ENCODE measurements at regions not wholly inside any gene's neighbourhood (a gene's known extent, or its start where the extent isn't known, plus 50 kb on each side); places are given as distances from the start of the nearest gene placed in this dataset.

- TF ChIP-seq TEF (CRISPR knock-in tag; IDR thresholded peaks at IDR 0.05): no peak
- peak; percentile 73 for TF ChIP-seq CREB1 (IDR thresholded peaks at IDR 0.05)
- no peak for TF ChIP-seq CREB1 (CRISPR knock-in tag; IDR thresholded peaks at IDR 0.05)
- TF ChIP-seq ELF3 (CRISPR knock-in tag; IDR thresholded peaks at IDR 0.05): no peak
- no peak for TF ChIP-seq TRIM22 (IDR thresholded peaks at IDR 0.05)
Observed at GRCh38 chr2:77939370-77939769, 417.2 kb upstream of the LRRTM4 start (continued).

GRCh38 chr2:77939801-77940200 is 417.6 kb upstream of the LRRTM4 start:
- Histone ChIP-seq H3K36me3 (replicated peaks in 1 of 2; ENCODE audit: control insufficient read depth in 1 of 2, insufficient read depth in 2 of 2, low read length in 2 of 2) (no peaks in the 10 kb centered on the region), H3K27ac (ENCODE audit: extremely low read length, insufficient read depth, low read length) (no peak overlapping the region), H3K9me3 (ENCODE audit: low read length) (no peaks in the 10 kb centered on the region), H3K27me3 (ENCODE audit: control insufficient read depth in 1 of 2, insufficient read depth in 2 of 2, low read length in 2 of 2) (no peaks in the 10 kb centered on the region), H3K4me2 (ENCODE audit: low read depth, low read length) (no peak overlapping the region), H4K20me1 (ENCODE audit: insufficient read depth, low read length) (no peaks in the 10 kb centered on the region; the same call in 1 of the 2 replicates), H2AFZ (ENCODE audit: low read length) (no peak overlapping the region), H3K79me2 (ENCODE audit: insufficient read depth, low read length) (no peaks in the 10 kb centered on the region), H3K9ac (ENCODE audit: insufficient read depth, low read depth, low read length) (no peak overlapping the region), H3K4me3 (replicated peaks in 1 of 3; ENCODE audit: insufficient read depth in 1 of 3, low read depth in 2 of 3, low read length in 3 of 3) (no peak overlapping the region), H3K4me1 (ENCODE audit: insufficient read depth, low read length) (no peaks in the 10 kb centered on the region)
- ChIA-PET POLR2A (no interaction called here), CTCF (ENCODE audit: low intra/inter-chr PET ratio, low total read pairs) (no interaction called here)
- in situ Hi-C loops (cut with HindIII; ENCODE audit: extremely low pct_ligation_motif_present, low pct_unique_long_range_greater_than_20kb): no loop called here
- ATAC-seq (no peak), DNase-seq (ENCODE audit: low spot score) (no peak), FAIRE-seq (no peak)
- intact Hi-C loops (cut with micrococcal nuclease; ENCODE audit: unreplicated experiment): no loop called here
- TF ChIP-seq MIER2 (CRISPR knock-in tag; IDR thresholded peaks at IDR 0.05): no peak
- TF ChIP-seq ZNF775 (CRISPR knock-in tag; IDR thresholded peaks at IDR 0.05; ENCODE audit: borderline replicate concordance): no peak
- TF ChIP-seq THAP8 (CRISPR knock-in tag; IDR thresholded peaks at IDR 0.05; ENCODE audit: borderline replicate concordance): no peak
- TF ChIP-seq KLF15 (CRISPR knock-in tag; IDR thresholded peaks at IDR 0.05; ENCODE audit: borderline replicate concordance): no peak
- TF ChIP-seq CCDC6 (CRISPR knock-in tag; IDR thresholded peaks at IDR 0.05): no peak
- TF ChIP-seq ATF3 (CRISPR knock-in tag; IDR thresholded peaks at IDR 0.05): no peak
- no peak for TF ChIP-seq SAP130 (CRISPR knock-in tag; IDR thresholded peaks at IDR 0.05; ENCODE audit: low read depth)
- TF ChIP-seq PRPF4 (IDR thresholded peaks at IDR 0.05; ENCODE audit: low read depth, low read length, poor library complexity, severe bottlenecking): no peak
- BruUV-seq (replicated peaks): no TSS peak

All from HepG2 (cell line).